ENCODE measurements at regions not wholly inside any gene's neighbourhood (a gene's known extent, or its start where the extent isn't known, plus 50 kb on each side); places are given as distances from the start of the nearest gene placed in this dataset.

DNA sequence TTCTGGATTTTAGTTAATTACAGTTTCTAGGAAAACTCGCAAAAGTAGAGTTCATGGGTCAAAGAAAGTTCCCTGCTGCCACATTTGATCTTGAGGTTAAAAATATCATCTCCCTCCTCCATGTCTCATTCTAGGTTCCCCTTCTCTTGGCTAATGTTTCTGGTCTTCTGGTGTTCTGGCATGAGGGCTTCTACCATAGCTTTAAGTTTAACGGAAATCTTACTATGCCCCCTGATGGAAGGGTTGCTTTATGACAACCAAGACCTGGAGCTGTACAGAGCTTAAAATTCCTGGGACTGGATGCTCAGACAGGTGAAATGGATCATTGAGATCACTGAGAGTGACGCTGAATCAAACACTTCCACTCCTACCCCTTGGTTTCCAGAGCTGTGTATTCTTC is 1881.7 kb downstream of the MRPL39 start:
- TF ChIP-seq, protein P1, sequence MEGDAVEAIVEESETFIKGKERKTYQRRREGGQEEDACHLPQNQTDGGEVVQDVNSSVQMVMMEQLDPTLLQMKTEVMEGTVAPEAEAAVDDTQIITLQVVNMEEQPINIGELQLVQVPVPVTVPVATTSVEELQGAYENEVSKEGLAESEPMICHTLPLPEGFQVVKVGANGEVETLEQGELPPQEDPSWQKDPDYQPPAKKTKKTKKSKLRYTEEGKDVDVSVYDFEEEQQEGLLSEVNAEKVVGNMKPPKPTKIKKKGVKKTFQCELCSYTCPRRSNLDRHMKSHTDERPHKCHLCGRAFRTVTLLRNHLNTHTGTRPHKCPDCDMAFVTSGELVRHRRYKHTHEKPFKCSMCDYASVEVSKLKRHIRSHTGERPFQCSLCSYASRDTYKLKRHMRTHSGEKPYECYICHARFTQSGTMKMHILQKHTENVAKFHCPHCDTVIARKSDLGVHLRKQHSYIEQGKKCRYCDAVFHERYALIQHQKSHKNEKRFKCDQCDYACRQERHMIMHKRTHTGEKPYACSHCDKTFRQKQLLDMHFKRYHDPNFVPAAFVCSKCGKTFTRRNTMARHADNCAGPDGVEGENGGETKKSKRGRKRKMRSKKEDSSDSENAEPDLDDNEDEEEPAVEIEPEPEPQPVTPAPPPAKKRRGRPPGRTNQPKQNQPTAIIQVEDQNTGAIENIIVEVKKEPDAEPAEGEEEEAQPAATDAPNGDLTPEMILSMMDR (IDR thresholded peaks at IDR 0.05), result no peak
- no peak for TF ChIP-seq POLR2A (IDR thresholded peaks at IDR 0.05)
